NCI-H526 (cell line): ENCODE measurements at regions not wholly inside any gene's neighbourhood (a gene's known extent, or its start where the extent isn't known, plus 50 kb on each side); places are given as distances from the start of the nearest gene placed in this dataset.
A peak's percentile ranks its signal among the peaks of the same experiment; 100 is the strongest.

Experiments used
- DNase-seq, 2 experiments: peaks; one replicate each; lab custom pipeline; 2025; lab: John Stamatoyannopoulos, UW

DNA sequence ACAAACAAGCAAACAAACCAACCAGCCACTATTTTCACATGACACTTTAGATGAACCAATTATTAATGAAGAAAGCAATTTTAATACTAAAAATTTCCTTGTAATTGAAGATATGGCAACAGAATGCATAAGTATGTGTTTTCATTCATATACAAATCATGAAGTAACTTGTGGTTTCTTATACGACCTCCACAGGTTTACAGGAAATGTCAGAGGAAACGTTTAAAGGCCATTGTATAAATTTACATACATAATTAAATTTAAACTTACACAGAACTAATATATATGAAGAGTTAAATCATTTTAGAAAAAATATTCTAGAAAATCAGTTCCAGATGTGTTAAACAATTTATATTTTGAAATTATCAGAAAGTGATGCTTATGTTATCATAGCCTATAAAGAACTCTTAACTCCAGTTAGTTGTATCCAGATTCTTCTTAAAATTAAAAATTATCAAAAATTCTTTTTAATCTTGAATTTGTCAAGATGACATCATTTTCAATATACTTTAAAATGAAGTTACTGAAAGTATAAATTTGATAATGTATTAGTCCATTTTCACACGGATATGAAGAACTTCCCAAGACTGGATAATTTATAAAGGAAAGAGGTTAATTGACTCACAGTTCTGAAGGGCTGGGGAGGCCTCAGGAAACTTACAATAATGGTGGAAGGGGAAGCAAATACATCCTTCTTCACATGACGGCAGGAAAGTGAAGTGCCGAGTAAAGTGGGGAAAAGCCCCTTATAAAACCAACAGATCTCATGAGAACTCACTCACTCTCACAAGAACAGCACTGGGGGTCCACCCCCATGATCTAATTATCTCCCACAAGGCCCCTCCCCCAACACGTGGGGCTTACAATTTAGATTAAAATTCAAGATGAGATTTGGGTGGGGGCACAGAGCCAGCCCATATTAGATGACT lies 192.0 kb downstream of the PIK3R1 start:
- no peak for DNase-seq

GRCh38 chr5:68408345-68408871 lies 192.9 kb downstream of the PIK3R1 start:
- peak in 1 of 2 experiments; percentile 48 for DNase-seq

- DNase-seq: no peak
Observed at GRCh38 chr5:68409259-68409658, 193.7 kb downstream of the PIK3R1 start.

DNA sequence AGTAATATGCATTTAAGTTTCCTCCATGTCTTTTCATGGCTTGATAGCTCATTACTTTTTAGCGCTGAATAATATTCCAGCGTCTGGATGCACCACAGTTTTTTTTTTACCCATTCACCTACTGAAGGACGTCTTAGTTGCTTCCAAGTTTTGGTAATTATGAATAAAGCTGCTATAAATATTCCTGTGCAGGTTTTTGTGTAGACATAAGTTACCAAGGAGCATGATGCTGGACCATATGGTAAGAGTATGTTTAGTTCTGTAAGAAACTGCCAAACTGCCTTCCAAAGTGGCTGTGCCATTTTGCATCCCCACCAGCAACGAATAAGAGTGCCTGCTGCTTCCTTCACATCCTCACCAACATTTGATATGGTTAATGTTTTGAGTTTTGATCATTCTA lies 195.6 kb downstream of the PIK3R1 start:
- no peak for DNase-seq

- no peak for DNase-seq
Observed at GRCh38 chr5:68415177-68416085, 199.9 kb downstream of the PIK3R1 start.

- DNase-seq: no peak
Observed at GRCh38 chr5:68416714-68417113, 201.2 kb downstream of the PIK3R1 start.

DNA sequence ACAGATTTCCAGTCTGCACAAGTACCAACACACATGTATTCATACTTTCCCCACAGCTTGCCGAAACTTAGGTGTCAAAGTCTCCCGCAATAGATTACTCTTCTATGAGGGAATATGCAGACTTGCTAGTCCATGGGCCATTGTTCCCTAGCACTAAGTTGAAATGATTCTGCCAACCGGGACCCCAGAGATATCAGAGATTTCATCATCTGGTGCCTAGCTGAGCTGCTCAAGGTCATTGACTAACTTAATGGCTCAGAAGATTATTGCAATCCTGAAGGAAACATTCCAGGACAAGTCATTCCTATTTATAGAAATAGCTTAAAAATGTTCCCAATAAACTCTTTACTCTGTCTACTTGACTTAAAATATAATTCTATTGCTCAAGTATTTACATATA lies 202.6 kb downstream of the PIK3R1 start:
- no peak for DNase-seq

GRCh38 chr5:68418680-68419079 lies 203.1 kb downstream of the PIK3R1 start:
- no peak for DNase-seq

DNA sequence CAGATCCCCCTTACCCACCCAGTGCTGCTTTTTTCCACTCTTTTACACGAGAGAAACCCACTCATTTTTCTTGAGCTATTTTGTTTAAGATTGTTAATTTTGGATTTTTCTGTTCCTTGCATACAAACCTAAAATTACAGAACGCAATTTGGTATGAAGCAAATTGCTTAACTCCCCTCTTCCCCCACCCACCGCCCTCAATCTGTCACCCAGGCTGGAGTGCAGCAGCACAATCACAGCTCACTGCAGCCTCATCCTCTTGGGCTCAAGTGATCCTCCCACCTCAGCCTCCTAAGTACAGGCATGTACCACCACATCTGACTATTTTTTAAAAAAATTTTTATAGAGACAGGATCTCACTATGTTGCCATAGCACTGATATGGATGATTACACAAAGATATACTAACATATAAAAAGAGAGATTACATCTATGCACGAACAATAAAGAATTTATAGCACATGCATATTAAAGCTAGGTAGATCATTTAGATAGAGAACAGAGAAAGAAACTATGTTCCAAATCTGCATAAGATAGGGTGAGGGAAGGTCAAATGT lies 203.6 kb downstream of the PIK3R1 start:
- no peak for DNase-seq

DNA sequence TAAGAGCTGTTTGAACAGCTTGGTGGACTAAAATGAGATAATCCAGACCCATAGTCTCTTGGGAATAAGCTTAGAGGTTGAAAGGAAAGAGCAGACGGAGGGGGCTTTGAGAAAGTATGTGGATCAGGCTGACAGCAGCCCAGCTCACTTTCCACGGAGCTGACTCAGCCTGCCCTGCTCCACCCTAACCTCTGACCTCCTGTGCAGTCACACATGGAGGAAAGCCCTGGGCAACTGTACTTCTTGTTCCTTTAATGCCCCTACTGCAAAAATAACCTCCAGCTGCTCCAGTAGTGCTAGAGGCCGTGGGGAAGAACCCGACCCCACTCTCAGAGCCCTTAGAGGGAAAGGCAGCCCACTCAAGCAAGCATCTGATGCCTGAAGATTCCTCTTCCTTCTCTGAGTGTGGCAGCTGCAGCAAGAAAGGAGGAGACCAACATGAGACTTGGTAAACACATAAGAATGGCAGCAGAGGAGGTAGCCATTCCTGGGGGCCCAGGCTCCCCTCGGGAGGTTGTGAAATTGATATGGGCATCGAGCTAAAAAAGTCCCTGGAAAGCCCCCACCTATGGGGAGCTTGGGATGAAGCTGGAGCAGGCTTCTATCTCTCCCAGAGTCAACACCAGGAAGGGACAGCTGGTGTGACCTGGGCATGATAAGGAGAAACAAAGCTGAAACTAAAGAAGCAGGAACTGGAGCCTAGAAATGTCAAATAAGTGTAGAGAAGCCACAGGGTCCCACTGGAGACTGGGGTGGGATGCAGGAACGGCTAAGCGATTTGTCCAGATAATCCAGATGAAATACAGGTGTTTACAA lies 204.3 kb downstream of the PIK3R1 start:
- DNase-seq: no peak

GRCh38 chr5:68420476-68421344 lies 205.2 kb downstream of the PIK3R1 start:
- DNase-seq: no peak

DNA sequence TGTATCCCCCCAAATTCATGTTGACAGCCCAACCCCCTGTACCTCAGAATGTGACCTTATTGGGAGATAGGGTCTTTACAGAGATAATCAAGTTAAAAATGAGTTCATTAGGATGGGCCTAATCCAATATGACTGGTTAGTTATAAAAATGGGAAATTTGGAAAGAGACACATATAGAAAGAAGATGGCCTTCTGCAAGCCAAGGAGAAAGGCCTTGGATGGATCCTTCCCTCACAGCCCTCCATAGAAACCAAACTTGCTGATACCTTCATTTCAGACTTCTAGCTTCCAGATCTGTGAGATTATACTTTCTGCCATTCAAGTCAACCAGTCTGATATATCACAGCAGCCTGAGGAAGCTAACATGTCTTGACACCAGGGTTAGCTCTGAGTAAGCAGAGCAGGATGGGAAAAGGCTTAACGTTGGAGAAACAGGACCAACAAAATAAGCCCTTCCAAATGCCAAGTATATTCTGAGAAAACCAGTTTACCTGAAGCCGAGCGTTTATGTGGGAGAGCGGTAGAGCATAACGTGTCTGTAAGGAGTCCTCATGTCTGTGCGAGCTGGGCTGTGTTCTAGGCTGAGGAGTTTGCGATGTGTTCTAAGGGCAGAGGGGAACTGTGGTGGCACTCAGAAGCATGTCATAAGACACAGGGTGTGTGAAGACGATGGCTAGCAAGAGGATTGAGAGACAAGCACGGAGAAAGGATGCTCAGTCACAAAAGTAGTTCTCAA lies 206.1 kb downstream of the PIK3R1 start:
- DNase-seq: no peak

- no peak for DNase-seq
Observed at GRCh38 chr5:68423154-68423811, 207.7 kb downstream of the PIK3R1 start.

GRCh38 chr5:68424799-68425537 lies 209.4 kb downstream of the PIK3R1 start:
- DNase-seq: no peak

- no peak for DNase-seq
Observed at GRCh38 chr5:68426586-68426985, 211.0 kb downstream of the PIK3R1 start.

- DNase-seq: no peak
Observed at GRCh38 chr5:68428231-68428811, 212.8 kb downstream of the PIK3R1 start.

- no peak for DNase-seq
Observed at GRCh38 chr5:68429510-68429909, 214.0 kb downstream of the PIK3R1 start.

- no peak for DNase-seq
Observed at GRCh38 chr5:68430279-68430678, 214.7 kb downstream of the PIK3R1 start.
